NT2/D1 (cell line): ENCODE measurements at regions not wholly inside any gene's neighbourhood (a gene's known extent, or its start where the extent isn't known, plus 50 kb on each side); places are given as distances from the start of the nearest gene placed in this dataset.

Experiments
- DNase-seq: peaks from one replicate; pipeline ENCODE4 v3.0.0-alpha.2; 2011; ENCODE audit warnings: low read depth, low spot score
- H3K27me3 ChIP-seq: 2 replicates; pipeline ENCODE4 v1.6.0; 2011; ENCODE audit warnings: mild to moderate bottlenecking; ENCODE audit not compliant: insufficient read length, insufficient read depth
- H3K36me3 ChIP-seq: 2 replicates; pipeline ENCODE4 v1.6.1; 2011; ENCODE audit warnings: mild to moderate bottlenecking, low read length, mixed read lengths; ENCODE audit not compliant: insufficient read depth, insufficient read length
- H3K4me1 ChIP-seq: 2 replicates; pipeline ENCODE4 v1.5.1; 2011; ENCODE audit not compliant: insufficient read depth, insufficient read length
- H3K4me3 ChIP-seq: 2 replicates; pipeline ENCODE4 v1.5.1; 2011; ENCODE audit warnings: low read depth; ENCODE audit not compliant: insufficient read length
- H3K9ac ChIP-seq: 2 replicates; pipeline ENCODE4 v1.6.0; 2011; ENCODE audit warnings: low read depth; ENCODE audit not compliant: insufficient read length
- H3K9me3 ChIP-seq: 2 replicates; pipeline ENCODE4 v1.5.1; 2011; ENCODE audit warnings: mild to moderate bottlenecking, low read length; ENCODE audit not compliant: insufficient read depth
- SUZ12 ChIP-seq: IDR thresholded peaks from 2 replicates; pipeline ENCODE4 v1.6.1; 2011; ENCODE audit not compliant: insufficient read length, insufficient read depth; ENCODE audit errors: extremely low read depth
- YY1 ChIP-seq: IDR thresholded peaks from 2 replicates; pipeline ENCODE4 v1.6.1; 2011; ENCODE audit not compliant: insufficient read length, insufficient read depth
- ZNF274 ChIP-seq: IDR thresholded peaks from 2 replicates; pipeline ENCODE4 v1.6.1; 2011; ENCODE audit warnings: mild to moderate bottlenecking, low read depth, low read length

GRCh38 chr2:176399074-176399598, 129.9 kb downstream of the MTX2 start:
- H3K27me3 ChIP-seq = no peaks in the 10 kb centered on the region
- no peak overlapping the region for H3K9ac ChIP-seq
- no peak overlapping the region for H3K4me3 ChIP-seq
- H3K4me1 ChIP-seq = no peaks in the 10 kb centered on the region
- no peaks in the 10 kb centered on the region for H3K36me3 ChIP-seq
- no peaks in the 10 kb centered on the region for H3K9me3 ChIP-seq
- DNase-seq = no peak
- TF ChIP-seq ZNF274 (no peak), SUZ12 (no peak), YY1 (no peak)

GRCh38 chr2:176405477-176405876, 136.2 kb downstream of the MTX2 start:
- Histone ChIP-seq H3K36me3 (no peaks in the 10 kb centered on the region), H3K27me3 (no peaks in the 10 kb centered on the region)
- TF ChIP-seq SUZ12 = no peak
- TF ChIP-seq ZNF274 = no peak
- no peak for TF ChIP-seq YY1

GRCh38 chr2:176407706-176408105, 138.5 kb downstream of the MTX2 start:
- Histone ChIP-seq H3K9me3 (no peaks in the 10 kb centered on the region), H3K9ac (no peak overlapping the region), H3K4me1 (no peaks in the 10 kb centered on the region), H3K4me3 (no peak overlapping the region), H3K36me3 (no peaks in the 10 kb centered on the region), H3K27me3 (no peaks in the 10 kb centered on the region)
- DNase-seq = no peak
- no peak for TF ChIP-seq SUZ12
- TF ChIP-seq YY1 = no peak
- TF ChIP-seq ZNF274 = no peak

More at GRCh38 chr2:176405477-176405876, 136.2 kb downstream of the MTX2 start:
- Histone ChIP-seq H3K9ac (no peak overlapping the region), H3K4me3 (no peak overlapping the region), H3K4me1 (no peaks in the 10 kb centered on the region), H3K9me3 (no peaks in the 10 kb centered on the region)
- DNase-seq = no peak

DNA sequence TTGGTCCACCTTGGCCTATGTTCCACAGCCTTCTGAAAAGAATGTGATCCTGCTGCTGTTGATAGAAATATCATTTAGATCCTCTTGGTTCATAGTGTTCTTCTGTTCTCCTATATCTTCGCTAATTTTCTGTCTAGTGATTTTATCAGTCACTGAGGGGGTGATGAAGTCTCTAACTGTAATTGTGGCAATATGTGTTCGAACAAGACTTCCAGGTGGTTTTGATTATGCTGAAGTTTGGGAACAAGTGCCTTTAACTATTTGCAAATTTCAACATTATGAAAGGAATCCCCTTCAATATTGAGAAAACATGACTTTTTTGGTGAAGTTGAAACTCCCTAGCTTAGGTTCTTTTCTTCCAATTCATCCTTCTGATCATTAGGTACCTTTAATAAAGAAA, 140.4 kb downstream of the MTX2 start:
- DNase-seq = no peak
- Histone ChIP-seq H3K4me1 (no peaks in the 10 kb centered on the region), H3K27me3 (no peaks in the 10 kb centered on the region), H3K9ac (no peak overlapping the region), H3K36me3 (no peaks in the 10 kb centered on the region), H3K4me3 (no peak overlapping the region), H3K9me3 (no peaks in the 10 kb centered on the region)
- TF ChIP-seq YY1 = no peak
- no peak for TF ChIP-seq ZNF274
- TF ChIP-seq SUZ12 = no peak

GRCh38 chr2:176412136-176412535, 142.9 kb downstream of the MTX2 start:
- no peak for TF ChIP-seq SUZ12
- no peak for TF ChIP-seq ZNF274
- no peak for TF ChIP-seq YY1
- Histone ChIP-seq H3K27me3 (no peaks in the 10 kb centered on the region), H3K4me1 (no peaks in the 10 kb centered on the region), H3K4me3 (no peak overlapping the region), H3K36me3 (no peaks in the 10 kb centered on the region), H3K9me3 (no peaks in the 10 kb centered on the region), H3K9ac (no peak overlapping the region)
- DNase-seq = no peak

GRCh38 chr2:176413786-176414185, 144.5 kb downstream of the MTX2 start:
- H3K4me1 ChIP-seq = no peaks in the 10 kb centered on the region
- no peak for DNase-seq
- H3K4me3 ChIP-seq = no peak overlapping the region
- H3K9me3 ChIP-seq = 0 out of 2 replicates have a peak, but pooled peaks cover 1% of the 10 kb centered on the region
- H3K27me3 ChIP-seq = no peaks in the 10 kb centered on the region
- TF ChIP-seq SUZ12 (no peak), YY1 (no peak)
- no peaks in the 10 kb centered on the region for H3K36me3 ChIP-seq
- no peak overlapping the region for H3K9ac ChIP-seq

DNA sequence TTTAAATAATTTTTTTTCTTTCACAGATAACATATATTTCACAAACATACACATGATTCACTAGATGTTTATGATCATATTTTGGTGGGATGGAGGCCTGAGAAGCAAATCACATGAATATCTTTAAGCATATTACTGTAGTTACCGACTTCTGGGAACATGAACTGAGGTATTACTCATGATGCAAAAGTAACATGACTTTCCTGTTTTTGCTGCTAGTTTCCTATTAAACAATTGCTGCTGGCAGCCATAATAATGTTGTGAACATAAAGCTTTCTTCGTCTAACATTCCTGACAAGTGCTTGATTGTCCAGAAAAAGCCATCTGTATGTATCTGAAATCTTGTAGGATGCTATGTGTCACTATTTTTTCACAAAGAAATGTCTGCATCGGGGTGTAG, 145.4 kb downstream of the MTX2 start:
- no peak for TF ChIP-seq YY1
- no peak for TF ChIP-seq SUZ12
- no peak for TF ChIP-seq ZNF274
- H3K9me3 ChIP-seq = 0 out of 2 replicates have a peak, but pooled peaks cover 6% of the 10 kb centered on the region
- DNase-seq = no peak

More for the DNA sequence above, 145.4 kb downstream of the MTX2 start:
- no peaks in the 10 kb centered on the region for H3K36me3 ChIP-seq
- no peak overlapping the region for H3K4me3 ChIP-seq
- no peaks in the 10 kb centered on the region for H3K4me1 ChIP-seq
- H3K27me3 ChIP-seq = no peaks in the 10 kb centered on the region
- no peak overlapping the region for H3K9ac ChIP-seq
